ENCODE measurements at regions not wholly inside any gene's neighbourhood (a gene's known extent, or its start where the extent isn't known, plus 50 kb on each side); places are given as distances from the start of the nearest gene placed in this dataset.
"Not testable (repeated sequence)": the region's sequence is repeated elsewhere in the genome, so short reads cannot be mapped to it uniquely, and the experiment has no call there.

DNA sequence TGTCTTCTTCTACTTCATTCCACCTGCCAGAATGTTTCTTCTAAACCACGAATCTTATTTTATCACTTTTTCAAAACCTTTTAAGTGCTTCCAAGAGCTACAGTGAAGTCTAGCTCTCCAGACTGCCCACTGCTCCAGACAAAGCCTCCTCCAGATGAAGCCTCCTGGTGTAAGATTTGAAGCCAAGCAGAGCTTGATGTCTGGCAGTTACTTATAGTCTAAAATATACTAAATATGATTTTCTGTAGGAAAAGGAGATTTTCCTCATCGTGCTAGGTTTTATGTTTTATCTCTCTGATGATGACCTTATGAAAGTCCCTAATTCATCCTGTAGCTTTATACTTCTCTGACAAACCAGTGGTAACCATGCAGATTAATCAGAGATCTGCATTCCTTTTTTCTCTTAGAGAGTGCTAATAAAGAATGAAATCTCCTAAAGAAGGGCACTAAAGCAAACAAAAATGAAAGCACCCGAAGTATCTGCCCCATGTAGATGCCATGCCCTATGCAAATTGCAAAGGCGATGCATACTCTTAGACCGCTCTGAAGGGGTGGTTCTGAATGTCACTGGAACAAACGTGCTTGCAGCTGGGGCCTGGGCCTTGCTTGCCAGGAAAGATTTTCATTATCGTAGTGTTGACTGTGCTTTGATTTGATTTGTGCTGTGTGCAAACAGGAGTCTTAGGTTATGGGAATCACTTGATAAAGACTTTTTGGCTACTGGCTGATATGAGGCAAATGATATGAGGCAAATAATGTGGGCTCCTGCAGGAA is 314.2 kb downstream of the PID1 start:
- in situ Hi-C loops (cut with MboI; ENCODE audit: low sequenced_read_pairs), result no loop called here
- Histone ChIP-seq H3K4me3 (no peak overlapping the region), H3K4me1 (no peaks in the 10 kb centered on the region), H3K9me3 (no peaks in the 10 kb centered on the region), H3K27me3 (ENCODE audit: low read depth) (no peaks in the 10 kb centered on the region), H3K36me3 (replicated peaks) (no peaks in the 10 kb centered on the region)
- no peak for DNase-seq (ENCODE audit: low spot score in 2 of 2)

DNA sequence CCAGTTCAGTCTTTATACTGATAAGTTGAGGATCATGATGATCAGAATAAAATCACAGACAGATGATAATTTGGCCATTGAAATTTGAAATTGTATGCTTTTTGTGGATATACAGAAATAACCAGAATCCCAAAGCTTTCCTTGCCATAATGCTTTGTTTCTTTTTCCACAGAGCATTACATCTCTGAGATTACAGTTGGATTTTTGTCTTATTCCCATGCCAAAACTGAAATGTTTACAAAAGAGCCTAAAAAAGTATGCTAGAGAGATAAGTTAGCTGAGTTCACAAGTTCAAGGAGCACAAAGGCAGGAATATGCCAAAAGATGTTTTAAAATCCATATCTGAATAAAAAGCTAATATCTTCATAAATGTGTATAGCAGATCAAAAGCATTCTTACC is 321.3 kb downstream of the PID1 start:
- Histone ChIP-seq H3K4me3 (no peak overlapping the region), H3K9me3 (no peaks in the 10 kb centered on the region), H3K36me3 (replicated peaks) (no peaks in the 10 kb centered on the region), H3K27me3 (ENCODE audit: low read depth) (no peaks in the 10 kb centered on the region), H3K4me1 (no peaks in the 10 kb centered on the region)
- no peak for DNase-seq (ENCODE audit: low spot score in 2 of 2)
- in situ Hi-C loops (cut with MboI; ENCODE audit: low sequenced_read_pairs), result no loop called here

DNA sequence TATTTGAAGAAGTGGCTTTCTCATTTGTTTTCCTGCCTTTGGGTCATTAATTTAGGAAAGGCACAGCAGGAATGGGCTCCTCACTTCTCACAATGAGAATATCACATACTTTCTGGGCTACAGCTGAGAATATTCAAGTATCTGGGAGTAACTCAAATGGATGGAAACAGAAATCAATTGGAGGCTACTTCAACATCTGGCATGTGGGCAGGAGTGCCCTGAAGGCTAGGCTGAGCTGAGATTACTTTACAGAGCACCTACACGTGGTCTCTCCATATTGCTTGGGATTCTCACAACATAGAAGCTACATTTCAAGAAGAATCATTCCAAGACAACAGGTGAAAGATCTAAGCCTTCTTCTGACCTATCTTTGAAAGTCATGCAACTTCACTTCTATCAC is 325.4 kb downstream of the PID1 start:
- in situ Hi-C loops (cut with MboI; ENCODE audit: low sequenced_read_pairs), result no loop called here
- DNase-seq (ENCODE audit: low spot score in 2 of 2), result no peak
- no peaks in the 10 kb centered on the region for H3K9me3 ChIP-seq

DNA sequence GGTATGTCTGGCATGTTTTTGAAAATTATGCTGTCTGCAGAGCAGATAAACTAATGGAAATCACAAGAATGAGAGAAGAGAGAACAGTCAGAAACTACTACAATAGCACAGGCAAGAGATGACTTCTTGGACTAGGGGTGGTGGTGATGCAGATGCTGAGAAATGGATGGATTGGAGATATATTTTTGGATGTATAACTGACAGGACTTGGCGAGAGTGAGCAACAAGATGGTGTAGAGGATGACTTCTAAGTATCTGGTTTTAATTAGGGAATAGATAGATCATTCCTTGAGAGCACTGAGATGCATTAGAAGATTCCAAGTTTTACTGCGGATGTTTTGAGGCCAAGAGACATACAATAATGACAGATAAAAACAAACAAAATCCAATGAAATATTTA is 328.2 kb downstream of the PID1 start:
- Histone ChIP-seq H3K4me1 (no peaks in the 10 kb centered on the region), H3K27me3 (ENCODE audit: low read depth) (no peaks in the 10 kb centered on the region), H3K36me3 (replicated peaks) (no peaks in the 10 kb centered on the region), H3K4me3 (no peak overlapping the region), H3K9me3 (no peaks in the 10 kb centered on the region)
- DNase-seq (ENCODE audit: low spot score in 2 of 2), result no peak
- in situ Hi-C loops (cut with MboI; ENCODE audit: low sequenced_read_pairs), result no loop called here

More for the DNA sequence above, 325.4 kb downstream of the PID1 start:
- H3K4me1 ChIP-seq, result no peaks in the 10 kb centered on the region
- H3K27me3 ChIP-seq (ENCODE audit: low read depth), result no peaks in the 10 kb centered on the region
- H3K4me3 ChIP-seq, result no peak overlapping the region
- H3K36me3 ChIP-seq (replicated peaks), result no peaks in the 10 kb centered on the region

DNA sequence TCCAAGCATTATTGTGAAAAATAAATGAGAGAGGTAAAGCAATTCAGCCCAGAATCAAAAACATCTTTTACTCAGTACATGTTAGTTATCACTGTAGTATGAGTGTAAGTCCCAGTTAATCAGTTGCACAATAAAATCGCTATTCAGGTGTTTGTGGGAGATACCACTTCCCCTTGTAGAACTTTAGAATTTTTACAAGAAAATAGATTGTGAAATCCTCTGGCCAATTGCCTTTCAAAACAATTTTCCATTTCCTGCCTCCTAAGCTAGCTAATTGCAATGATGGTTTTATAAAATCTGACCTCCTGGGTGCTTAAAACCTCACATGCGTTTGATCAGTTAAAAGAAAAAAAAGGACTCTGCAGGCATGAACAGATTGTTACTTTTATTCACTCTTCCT is 332.5 kb downstream of the PID1 start:
- Histone ChIP-seq H3K36me3 (replicated peaks) (no peaks in the 10 kb centered on the region), H3K27me3 (ENCODE audit: low read depth) (no peaks in the 10 kb centered on the region), H3K9me3 (no peaks in the 10 kb centered on the region), H3K4me3 (no peak overlapping the region), H3K4me1 (no peaks in the 10 kb centered on the region)
- in situ Hi-C loops (cut with MboI; ENCODE audit: low sequenced_read_pairs), result no loop called here
- DNase-seq (ENCODE audit: low spot score in 2 of 2), result no peak

DNA sequence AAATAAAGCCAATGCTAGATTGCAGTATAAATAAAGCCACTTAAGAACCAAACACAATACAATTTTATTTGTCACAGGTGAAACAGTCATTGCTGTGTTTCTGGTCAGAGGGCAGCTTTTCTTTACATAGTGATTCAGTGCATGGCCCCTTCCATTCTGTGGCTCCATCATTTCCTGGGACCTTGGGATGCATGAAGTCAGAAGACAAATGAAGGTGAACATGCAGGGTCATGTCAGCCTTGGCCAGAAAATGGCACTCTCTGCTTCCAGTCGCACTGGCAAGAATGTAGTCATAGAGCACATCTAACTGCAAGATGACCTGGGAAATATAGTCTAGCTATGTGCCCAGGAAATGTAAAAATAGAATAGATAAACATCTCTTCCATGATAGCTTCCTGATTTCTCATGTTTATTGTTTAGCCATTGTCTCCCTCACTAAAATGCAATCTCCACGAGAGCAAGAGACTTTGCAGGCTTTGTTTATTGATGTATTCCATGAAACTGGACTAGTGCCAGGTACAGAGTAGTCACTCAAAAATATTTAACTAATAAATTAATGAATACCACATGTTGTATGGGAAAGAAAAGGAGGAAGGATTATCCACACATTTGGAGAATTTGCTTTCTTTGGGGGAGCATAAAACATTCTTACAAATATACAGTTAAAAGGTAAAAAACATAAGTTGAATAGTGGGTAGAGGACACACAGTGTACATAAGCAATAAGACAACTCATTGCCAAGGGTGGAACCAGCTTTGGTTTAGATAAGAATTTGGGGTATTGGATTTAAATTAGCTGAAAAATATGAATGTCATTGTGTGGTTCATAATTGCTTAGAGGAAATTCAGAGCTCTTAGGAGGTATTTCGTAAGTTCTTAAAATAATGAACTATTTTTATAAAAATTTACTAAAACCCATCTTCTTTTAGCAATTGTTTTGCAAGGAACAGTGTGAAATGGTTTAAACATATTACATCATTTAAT is 343.8 kb downstream of the PID1 start:
- no peaks in the 10 kb centered on the region for H3K27me3 ChIP-seq (ENCODE audit: low read depth)
- H3K9me3 ChIP-seq, result no peaks in the 10 kb centered on the region
- DNase-seq (ENCODE audit: low spot score in 2 of 2), result no peak
- no peak overlapping the region for H3K4me3 ChIP-seq
- no peaks in the 10 kb centered on the region for H3K36me3 ChIP-seq (replicated peaks)
- no peaks in the 10 kb centered on the region for H3K4me1 ChIP-seq
- in situ Hi-C loops (cut with MboI; ENCODE audit: low sequenced_read_pairs), result no loop called here

DNA sequence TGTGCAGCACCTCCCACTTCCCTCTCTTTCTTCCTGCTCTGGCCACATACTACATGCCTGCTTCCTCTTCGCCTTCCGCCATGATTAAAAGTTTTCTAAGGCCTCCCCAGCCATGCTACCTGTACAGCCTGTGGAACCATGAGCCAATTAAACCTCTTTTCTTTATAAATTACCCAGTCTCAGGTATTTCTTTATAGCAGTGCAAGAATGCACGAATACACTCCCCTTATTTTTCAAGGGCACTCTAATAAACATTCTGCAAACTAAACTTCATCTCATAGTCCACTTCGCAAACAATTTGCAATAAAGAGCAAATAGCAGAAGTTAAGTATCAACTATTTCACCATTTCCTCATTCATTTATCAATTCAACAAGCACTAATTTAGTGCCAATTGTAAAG is 351.3 kb downstream of the PID1 start:
- H3K4me3 ChIP-seq, result no peak overlapping the region
- in situ Hi-C loops (cut with MboI; ENCODE audit: low sequenced_read_pairs), result no loop called here
- H3K27me3 ChIP-seq (ENCODE audit: low read depth), result no peaks in the 10 kb centered on the region
- H3K36me3 ChIP-seq (replicated peaks), result no peaks in the 10 kb centered on the region
- H3K9me3 ChIP-seq, result no peaks in the 10 kb centered on the region
- no peak for DNase-seq (ENCODE audit: low spot score in 2 of 2)
- no peaks in the 10 kb centered on the region for H3K4me1 ChIP-seq

DNA sequence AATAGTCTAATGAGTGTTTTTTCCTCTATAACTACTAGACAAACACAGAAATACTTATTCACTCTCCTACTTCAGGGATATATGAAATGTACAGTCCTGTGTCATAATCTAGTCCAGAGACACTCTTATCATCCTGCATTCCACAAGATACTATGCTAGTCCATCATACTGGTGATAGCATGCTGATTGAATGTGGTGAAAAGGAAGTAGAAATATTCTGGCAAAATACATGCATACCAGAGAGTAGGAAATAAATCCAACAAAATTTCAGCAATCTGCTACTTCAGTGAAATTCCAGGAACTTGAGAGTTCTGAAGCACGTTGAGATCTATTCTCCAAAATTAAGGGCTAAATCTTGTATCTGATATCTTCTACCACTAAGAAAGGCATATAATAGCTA is 353.9 kb downstream of the PID1 start:
- Histone ChIP-seq H3K27me3 (ENCODE audit: low read depth) (no peaks in the 10 kb centered on the region), H3K36me3 (replicated peaks) (no peaks in the 10 kb centered on the region), H3K4me3 (no peak overlapping the region), H3K4me1 (no peaks in the 10 kb centered on the region), H3K9me3 (no peaks in the 10 kb centered on the region)
- DNase-seq (ENCODE audit: low spot score in 2 of 2), result no peak
- in situ Hi-C loops (cut with MboI; ENCODE audit: low sequenced_read_pairs), result no loop called here

DNA sequence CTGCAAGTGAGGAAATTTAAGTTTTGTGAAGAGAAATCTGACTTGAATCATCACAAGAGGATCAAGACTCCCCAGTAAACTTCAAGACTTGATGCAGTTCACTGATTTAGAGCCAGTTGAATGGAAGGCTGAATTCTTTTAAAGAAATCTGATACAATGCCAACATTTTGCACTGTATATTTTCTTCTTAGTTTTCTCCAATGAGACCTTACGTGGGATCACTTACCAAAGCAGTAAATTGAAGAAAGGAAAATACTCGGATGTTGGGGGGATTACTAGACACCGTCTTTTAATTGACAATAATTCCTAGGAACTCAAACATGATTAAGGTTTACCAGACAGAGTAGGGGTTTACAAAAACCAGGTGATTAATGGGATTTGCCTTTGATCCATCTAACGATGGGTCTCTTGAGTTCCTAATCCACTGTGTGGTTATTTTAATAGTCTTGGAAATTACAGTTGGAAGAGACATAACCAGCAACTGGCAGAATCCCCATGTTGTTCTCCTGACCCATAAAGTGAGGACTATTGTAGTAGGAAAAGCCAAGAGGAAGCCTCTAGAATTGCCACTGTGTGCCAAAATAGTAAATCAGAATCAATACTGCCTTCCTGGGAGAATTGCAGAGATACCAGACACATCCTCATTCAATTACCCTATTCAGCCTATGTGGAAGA is 354.5 kb downstream of the PID1 start:
- Histone ChIP-seq H3K4me3 (no peak overlapping the region), H3K36me3 (replicated peaks) (no peaks in the 10 kb centered on the region), H3K4me1 (no peaks in the 10 kb centered on the region), H3K9me3 (no peaks in the 10 kb centered on the region), H3K27me3 (ENCODE audit: low read depth) (no peaks in the 10 kb centered on the region)
- DNase-seq (ENCODE audit: low spot score in 2 of 2), result no peak
- in situ Hi-C loops (cut with MboI; ENCODE audit: low sequenced_read_pairs), result no loop called here

DNA sequence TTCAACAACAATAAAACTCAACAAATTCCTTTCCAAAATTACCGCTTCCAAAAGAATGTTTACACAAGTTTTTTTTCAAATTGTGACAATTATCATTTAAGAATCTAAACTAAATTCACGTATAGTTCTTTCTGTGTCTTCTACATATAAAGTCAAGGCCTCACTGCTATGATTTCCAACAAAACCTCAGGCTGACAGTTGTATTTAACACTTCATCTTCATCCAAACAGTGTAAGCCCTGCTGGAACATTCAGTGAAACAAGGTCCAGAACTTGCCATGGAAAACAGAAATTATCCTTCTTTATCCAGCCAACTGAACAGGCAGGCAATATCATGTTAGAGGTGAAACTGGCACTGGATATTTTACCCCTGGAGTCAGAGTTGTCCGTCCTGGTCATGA is 357.9 kb downstream of the PID1 start:
- in situ Hi-C loops (cut with MboI; ENCODE audit: low sequenced_read_pairs), result no loop called here

DNA sequence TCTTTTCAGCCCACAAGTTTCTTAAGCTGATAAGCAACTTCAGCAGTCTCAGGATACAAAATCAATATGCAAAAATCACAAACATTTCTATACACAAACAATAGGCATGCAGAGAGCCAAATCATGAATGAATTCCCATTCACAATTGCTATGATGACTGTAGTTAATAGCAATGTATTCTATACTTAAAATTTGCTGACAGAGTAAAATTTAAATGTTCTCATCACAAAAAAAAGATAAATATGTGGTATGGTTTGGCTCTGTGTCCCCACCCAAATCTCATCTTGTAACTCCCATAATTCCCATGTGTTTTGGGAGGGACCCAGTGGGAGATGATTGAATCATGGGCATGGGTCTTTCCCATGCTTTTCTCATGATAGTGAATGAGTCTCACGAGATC is 360.2 kb downstream of the PID1 start:
- H3K9me3 ChIP-seq; H3K4me1 ChIP-seq; H3K36me3 ChIP-seq (replicated peaks); H3K4me3 ChIP-seq; in situ Hi-C loops (cut with MboI; ENCODE audit: low sequenced_read_pairs); H3K27me3 ChIP-seq (ENCODE audit: low read depth); DNase-seq (ENCODE audit: low spot score in 2 of 2): not testable (repeated sequence)

More for the DNA sequence above, 357.9 kb downstream of the PID1 start:
- Histone ChIP-seq H3K4me3 (no peak overlapping the region), H3K9me3 (no peaks in the 10 kb centered on the region), H3K4me1 (no peaks in the 10 kb centered on the region), H3K36me3 (replicated peaks) (no peaks in the 10 kb centered on the region), H3K27me3 (ENCODE audit: low read depth) (no peaks in the 10 kb centered on the region)
- no peak for DNase-seq (ENCODE audit: low spot score in 2 of 2)

DNA sequence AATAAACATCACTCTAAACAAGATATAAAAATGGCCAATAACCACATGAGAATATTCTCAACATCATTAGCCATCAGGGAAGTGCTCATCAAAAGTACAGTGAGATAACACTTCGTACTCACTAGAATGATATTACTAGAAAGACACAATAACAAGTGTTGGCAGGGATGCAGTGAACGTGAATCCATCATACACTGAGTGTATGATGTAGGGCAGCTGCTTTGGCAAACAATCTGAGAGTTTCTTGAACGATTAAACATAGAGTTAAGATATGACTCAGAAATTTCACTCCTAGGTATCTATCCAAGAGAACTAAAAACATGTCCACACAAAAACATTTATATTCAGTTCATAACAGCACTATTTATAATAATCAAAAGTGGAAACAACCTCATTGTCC is 368.9 kb downstream of the PID1 start:
- in situ Hi-C loops (cut with MboI; ENCODE audit: low sequenced_read_pairs), result no loop called here
- Histone ChIP-seq H3K4me3 (no peak overlapping the region), H3K4me1 (no peaks in the 10 kb centered on the region), H3K36me3 (replicated peaks) (no peaks in the 10 kb centered on the region), H3K9me3 (no peaks in the 10 kb centered on the region), H3K27me3 (ENCODE audit: low read depth) (no peaks in the 10 kb centered on the region)
- no peak for DNase-seq (ENCODE audit: low spot score in 2 of 2)

DNA sequence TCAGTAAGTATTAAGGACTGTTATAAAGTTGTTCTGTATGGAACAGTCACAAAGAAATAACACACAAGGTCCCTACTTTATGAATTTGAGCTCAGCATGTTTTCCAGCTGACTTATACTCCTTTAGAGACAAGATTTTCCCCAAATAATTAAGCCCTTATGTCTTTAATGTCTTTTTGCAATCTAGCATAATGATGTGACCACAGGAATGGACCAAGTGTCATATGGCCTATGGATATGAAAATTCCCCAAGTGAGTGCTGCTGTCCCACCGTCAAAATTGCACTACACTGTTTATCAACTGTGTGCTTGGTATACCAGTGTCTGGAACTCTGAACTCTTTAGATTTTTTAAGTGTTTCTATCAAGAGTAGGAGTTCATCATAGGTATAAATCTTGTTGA is 369.6 kb downstream of the PID1 start:
- H3K9me3 ChIP-seq, result no peaks in the 10 kb centered on the region
- in situ Hi-C loops (cut with MboI; ENCODE audit: low sequenced_read_pairs), result no loop called here
- no peaks in the 10 kb centered on the region for H3K27me3 ChIP-seq (ENCODE audit: low read depth)
- H3K36me3 ChIP-seq (replicated peaks), result no peaks in the 10 kb centered on the region
- no peak for DNase-seq (ENCODE audit: low spot score in 2 of 2)
- H3K4me1 ChIP-seq, result no peaks in the 10 kb centered on the region
- no peak overlapping the region for H3K4me3 ChIP-seq

DNA sequence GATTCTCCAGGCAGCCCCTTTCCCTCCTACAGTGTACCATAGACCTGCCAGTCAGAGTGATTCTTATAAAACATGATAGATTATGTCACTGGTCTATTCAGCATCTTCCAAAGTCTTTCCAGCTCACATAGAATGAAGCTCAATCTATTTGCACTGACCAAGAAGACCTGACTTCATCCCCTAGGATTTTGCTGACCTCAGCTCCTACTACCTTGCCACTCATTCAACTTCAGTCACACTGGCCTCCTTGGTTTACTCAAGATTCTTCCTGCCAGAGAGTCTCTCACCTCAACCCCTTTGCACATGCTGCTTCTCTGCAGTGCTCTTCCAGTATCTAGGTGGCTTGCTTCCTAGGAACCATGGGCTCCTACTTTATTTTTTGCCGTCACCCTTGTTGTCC is 392.9 kb downstream of the PID1 start:
- in situ Hi-C loops (cut with MboI; ENCODE audit: low sequenced_read_pairs), result no loop called here

More for the DNA sequence above, 392.9 kb downstream of the PID1 start:
- Histone ChIP-seq H3K4me1 (no peaks in the 10 kb centered on the region), H3K4me3 (no peak overlapping the region), H3K27me3 (ENCODE audit: low read depth) (no peaks in the 10 kb centered on the region), H3K36me3 (replicated peaks) (no peaks in the 10 kb centered on the region), H3K9me3 (no peaks in the 10 kb centered on the region)
- DNase-seq (ENCODE audit: low spot score in 2 of 2), result no peak

Measured in HAP-1 (cell line).